AG04449 (cell line): ENCODE measurements at regions not wholly inside any gene's neighbourhood (a gene's known extent, or its start where the extent isn't known, plus 50 kb on each side); places are given as distances from the start of the nearest gene placed in this dataset.
"Not testable (repeated sequence)": the region's sequence is repeated elsewhere in the genome, so short reads cannot be mapped to it uniquely, and the experiment has no call there.

Experiments
- CTCF ChIA-PET: fragments of 350-600 bp; formaldehyde crosslinking; extraction: SDS; loops from one replicate; lab custom pipeline; 2021; ENCODE audit warnings: antibody characterized with exemption; lab: Yijun Ruan, JAX
- POLR2A ChIA-PET: fragments of 400-600, 350-600 bp; formaldehyde crosslinking; extraction: SDS; loops from one replicate; lab custom pipeline; 2020; ENCODE audit warnings: antibody characterized with exemption, inconsistent platforms; lab: Yijun Ruan, JAX
- DNase-seq: peaks from one replicate; pipeline ENCODE4 v3.0.0-alpha.2; 2010; ENCODE audit warnings: low read depth, low spot score
- H3K4me3 ChIP-seq: 2 replicates; pipeline ENCODE4 v1.5.1; 2011; ENCODE audit warnings: low read depth, mild to moderate bottlenecking, control low read depth, low read length
- CTCF ChIP-seq: IDR thresholded peaks from one replicate; pipeline ENCODE4 v1.5.1; 2011; ENCODE audit warnings: mild to moderate bottlenecking, moderate library complexity, low read length, control low read depth, inconsistent platforms; ENCODE audit not compliant: insufficient read depth; ENCODE audit errors: missing control alignments

- DNase-seq, result no peak
- no peak overlapping the region for H3K4me3 ChIP-seq
- TF ChIP-seq CTCF, result no peak
- POLR2A ChIA-PET, result no interaction called here
- CTCF ChIA-PET, result no interaction called here
Measured at GRCh38 chr4:42310806-42311205, 86.5 kb upstream of the SHISA3 start.

- no peak overlapping the region for H3K4me3 ChIP-seq
- POLR2A ChIA-PET, result no interaction called here
- CTCF ChIA-PET, result no interaction called here
- TF ChIP-seq CTCF, result no peak
- no peak for DNase-seq
Measured at GRCh38 chr4:42311591-42311990, 85.7 kb upstream of the SHISA3 start.

GRCh38 chr4:42313420-42313819, 83.9 kb upstream of the SHISA3 start:
- DNase-seq, H3K4me3 ChIP-seq, CTCF ChIA-PET, POLR2A ChIA-PET: not testable (repeated sequence)

- TF ChIP-seq CTCF, result no peak
- ChIA-PET POLR2A (no interaction called here), CTCF (no interaction called here)
- no peak overlapping the region for H3K4me3 ChIP-seq
- no peak for DNase-seq
Measured at GRCh38 chr4:42313872-42314271, 83.4 kb upstream of the SHISA3 start.

- POLR2A ChIA-PET, result no interaction called here
- CTCF ChIA-PET, result no interaction called here
- H3K4me3 ChIP-seq, result no peak overlapping the region
- no peak for DNase-seq
- TF ChIP-seq CTCF, result no peak
Measured at GRCh38 chr4:42315231-42315630, 82.1 kb upstream of the SHISA3 start.

- DNase-seq, result no peak
- H3K4me3 ChIP-seq, result no peak overlapping the region
- CTCF ChIA-PET, result no interaction called here
- POLR2A ChIA-PET, result no interaction called here
- no peak for TF ChIP-seq CTCF
Measured at GRCh38 chr4:42320822-42321388, 76.4 kb upstream of the SHISA3 start.

- no peak for DNase-seq
- no peak for TF ChIP-seq CTCF
- CTCF ChIA-PET, result no interaction called here
- no peak overlapping the region for H3K4me3 ChIP-seq
- POLR2A ChIA-PET, result no interaction called here
Measured at GRCh38 chr4:42326040-42326439, 71.2 kb upstream of the SHISA3 start.
